ENCODE measurements at regions not wholly inside any gene's neighbourhood (a gene's known extent, or its start where the extent isn't known, plus 50 kb on each side); places are given as distances from the start of the nearest gene placed in this dataset.

GRCh38 chr7:24010495-24010894, 273.5 kb upstream of the NPY start:
- Histone ChIP-seq H3K9me3 (no peaks in the 10 kb centered on the region), H3K9ac (ENCODE audit: low read depth in 2 of 2, low read length in 2 of 2) (no peak overlapping the region), H3K36me3 (no peaks in the 10 kb centered on the region), H3K27me3 (no peaks in the 10 kb centered on the region), H3K27ac (no peak overlapping the region), H3K4me1 (no peaks in the 10 kb centered on the region), H3K4me3 (no peak overlapping the region)
- TF ChIP-seq CTCF (IDR thresholded peaks at IDR 0.05), result no peak
- intact Hi-C loops (cut with DNase I), result no loop called here
- DNase-seq, result no peak

- intact Hi-C loops (cut with DNase I), result no loop called here
- H3K4me3 ChIP-seq, result no peak overlapping the region
- H3K9ac ChIP-seq (ENCODE audit: low read depth in 2 of 2, low read length in 2 of 2), result no peak overlapping the region
- H3K9me3 ChIP-seq, result no peaks in the 10 kb centered on the region
- no peaks in the 10 kb centered on the region for H3K27me3 ChIP-seq
- no peaks in the 10 kb centered on the region for H3K36me3 ChIP-seq
- H3K27ac ChIP-seq, result no peak overlapping the region
- DNase-seq, result no peak
- TF ChIP-seq CTCF (IDR thresholded peaks at IDR 0.05), result no peak
- H3K4me1 ChIP-seq, result no peaks in the 10 kb centered on the region
Measured at GRCh38 chr7:24017519-24017918, 266.5 kb upstream of the NPY start.

GRCh38 chr7:24018331-24018730, 265.7 kb upstream of the NPY start:
- no peaks in the 10 kb centered on the region for H3K4me1 ChIP-seq
- H3K9me3 ChIP-seq, result no peaks in the 10 kb centered on the region
- no peak for TF ChIP-seq CTCF (IDR thresholded peaks at IDR 0.05)
- H3K36me3 ChIP-seq, result no peaks in the 10 kb centered on the region
- H3K9ac ChIP-seq (ENCODE audit: low read depth in 2 of 2, low read length in 2 of 2), result no peak overlapping the region
- H3K27ac ChIP-seq, result no peak overlapping the region
- no peak for DNase-seq
- no peaks in the 10 kb centered on the region for H3K27me3 ChIP-seq
- H3K4me3 ChIP-seq, result no peak overlapping the region
- intact Hi-C loops (cut with DNase I), result no loop called here

GRCh38 chr7:24019841-24020240, 264.1 kb upstream of the NPY start:
- DNase-seq, result no peak
- Histone ChIP-seq H3K4me3 (no peak overlapping the region), H3K4me1 (no peaks in the 10 kb centered on the region), H3K36me3 (no peaks in the 10 kb centered on the region), H3K9ac (ENCODE audit: low read depth in 2 of 2, low read length in 2 of 2) (no peak overlapping the region), H3K9me3 (no peaks in the 10 kb centered on the region), H3K27me3 (no peaks in the 10 kb centered on the region), H3K27ac (no peak overlapping the region)
- no peak for TF ChIP-seq CTCF (IDR thresholded peaks at IDR 0.05)
- intact Hi-C loops (cut with DNase I), result no loop called here

GRCh38 chr7:24024276-24025068, 259.5 kb upstream of the NPY start:
- intact Hi-C loops (cut with DNase I), result no loop called here
- Histone ChIP-seq H3K9me3 (no peaks in the 10 kb centered on the region), H3K36me3 (no peaks in the 10 kb centered on the region), H3K9ac (ENCODE audit: low read depth in 2 of 2, low read length in 2 of 2) (no peak overlapping the region), H3K4me1 (no peaks in the 10 kb centered on the region), H3K27me3 (no peaks in the 10 kb centered on the region), H3K27ac (no peak overlapping the region), H3K4me3 (no peak overlapping the region)
- no peak for DNase-seq
- no peak for TF ChIP-seq CTCF (IDR thresholded peaks at IDR 0.05)

Measured in colonic mucosa (tissue), 4 donors.